HG03039 (cell line): ENCODE measurements at regions not wholly inside any gene's neighbourhood (a gene's known extent, or its start where the extent isn't known, plus 50 kb on each side); places are given as distances from the start of the nearest gene placed in this dataset.
"Not testable (repeated sequence)": the region's sequence is repeated elsewhere in the genome, so short reads cannot be mapped to it uniquely, and the experiment has no call there.

Experiments
- ATAC-seq: cut with Tn5 transposase; IDR thresholded peaks from one replicate; pipeline ENCODE4 v1.9.1; 2021; ENCODE audit warnings: mild to moderate bottlenecking, moderate library complexity; ENCODE audit not compliant: unreplicated experiment

DNA sequence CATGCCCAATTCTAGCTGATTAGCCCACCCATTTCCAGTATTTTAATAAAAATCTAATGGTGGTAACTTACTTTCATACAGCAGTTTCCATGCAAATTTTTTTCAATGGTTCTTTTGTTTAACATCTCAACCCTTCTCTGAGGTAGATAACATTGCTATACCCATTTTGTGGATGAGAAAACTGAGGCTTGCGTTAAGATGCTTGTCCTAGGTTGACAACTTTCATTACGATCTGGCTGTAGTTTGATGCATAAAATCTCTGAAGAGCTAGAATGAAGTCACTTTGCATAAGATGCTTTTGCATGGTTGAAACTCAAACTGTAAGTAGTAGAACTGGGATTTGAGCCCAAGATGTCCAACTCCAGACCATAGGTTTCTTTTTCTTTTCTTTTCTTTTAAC lies 309.5 kb upstream of the PODXL start:
- no peak for ATAC-seq

DNA sequence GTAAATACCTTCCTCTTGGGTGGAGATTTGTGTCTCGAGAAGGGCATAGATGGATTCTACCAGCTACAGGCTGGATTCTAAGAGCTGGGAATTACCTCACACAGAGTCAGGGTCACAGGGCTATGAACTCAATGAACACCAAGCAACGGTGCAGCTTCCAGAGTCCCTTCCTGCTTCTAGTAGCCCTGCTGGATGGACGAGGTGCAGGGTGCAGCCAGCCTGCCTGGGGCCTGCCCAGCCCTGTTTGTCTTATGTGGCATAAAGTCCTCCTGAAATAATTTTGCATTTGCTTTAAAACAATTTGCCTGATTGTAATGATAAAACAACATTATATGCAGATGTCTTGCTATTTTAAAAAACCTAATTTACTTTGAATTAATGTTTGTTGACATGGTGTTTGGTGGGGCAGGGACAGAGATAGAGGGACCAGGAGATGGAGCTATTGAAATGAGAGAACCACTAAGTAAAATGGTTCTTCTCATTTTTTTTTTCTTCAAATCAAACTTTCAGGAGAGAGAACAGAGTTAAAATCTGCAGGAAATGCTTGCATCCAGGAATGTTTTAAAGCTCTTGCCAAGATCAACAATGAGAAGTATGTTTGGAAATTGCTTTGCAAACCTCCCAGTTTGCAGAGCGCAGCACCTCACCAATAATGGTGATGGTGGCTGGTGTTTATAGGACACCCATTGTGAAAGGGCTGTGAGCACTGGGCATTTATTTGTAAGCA lies 305.4 kb upstream of the PODXL start:
- no peak for ATAC-seq

DNA sequence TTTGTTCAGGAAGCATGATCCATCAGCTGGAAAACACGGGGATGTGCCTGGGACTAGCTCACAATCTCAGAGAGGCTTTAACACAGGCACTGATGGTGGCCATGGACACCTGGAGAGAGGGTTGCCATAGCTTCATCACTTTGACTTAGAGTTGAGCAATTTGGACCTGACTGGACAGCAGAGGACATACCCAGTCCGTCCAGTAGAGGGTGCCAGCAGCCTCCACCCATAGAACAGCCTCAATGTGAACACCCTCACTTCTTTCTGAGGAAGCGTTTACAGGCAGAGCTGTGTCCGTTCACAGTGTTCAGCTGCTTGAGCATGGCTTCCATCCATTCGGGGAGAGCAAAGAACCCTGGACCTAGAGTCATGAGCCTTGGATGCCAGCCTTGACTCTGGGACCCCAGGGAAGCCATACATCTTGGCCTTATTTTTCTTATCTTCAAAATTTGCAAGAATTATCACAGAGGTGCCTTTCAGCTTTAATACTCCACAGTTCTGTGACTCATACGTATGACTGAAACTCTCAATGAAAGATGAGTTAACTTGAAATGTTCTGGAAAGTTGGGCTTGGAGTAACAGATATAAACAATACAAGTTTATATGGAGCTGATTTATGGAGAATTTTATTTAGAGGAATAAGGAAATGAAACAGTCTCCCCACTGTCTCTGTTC lies 302.9 kb upstream of the PODXL start:
- no peak for ATAC-seq

DNA sequence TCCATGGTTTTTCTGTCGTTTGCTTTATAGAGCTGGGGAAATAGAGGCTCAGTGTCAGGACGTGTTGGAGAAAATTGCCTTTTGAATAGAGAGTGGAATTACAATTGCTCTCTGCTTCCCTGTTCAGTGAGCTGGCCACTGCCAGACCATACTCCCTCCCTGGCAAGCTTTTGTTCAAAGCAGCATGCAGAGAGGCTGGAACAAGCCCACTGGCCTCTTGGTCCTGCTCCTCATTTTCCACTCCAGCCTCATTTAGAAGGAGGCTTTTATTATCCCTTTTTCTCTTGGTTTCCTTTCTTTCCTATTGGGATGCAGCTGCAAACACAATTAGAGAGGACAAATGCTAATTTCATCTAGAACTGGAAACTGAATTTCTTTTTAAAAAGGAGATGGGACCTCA lies 302.2 kb upstream of the PODXL start:
- ATAC-seq = no peak

DNA sequence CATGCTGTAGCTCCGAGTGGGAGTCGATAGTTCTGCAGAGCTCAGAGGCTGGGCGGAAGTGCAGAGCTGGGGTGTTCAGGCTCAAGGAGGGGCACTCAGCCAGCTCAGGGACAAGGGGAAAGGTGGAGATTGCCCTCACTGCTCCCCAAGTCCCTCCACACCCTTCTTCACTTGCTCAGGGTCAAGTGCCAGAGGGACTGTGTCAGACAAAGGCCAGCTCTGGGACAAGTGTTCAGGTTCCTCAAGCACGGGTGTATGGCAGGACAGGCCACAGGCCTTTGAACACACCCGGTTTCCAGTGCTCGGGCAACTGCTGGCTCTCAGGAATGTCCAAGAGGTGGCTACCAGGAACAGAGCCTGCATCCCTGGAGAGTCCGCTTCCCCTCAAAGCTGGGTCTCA lies 293.0 kb upstream of the PODXL start:
- no peak for ATAC-seq

DNA sequence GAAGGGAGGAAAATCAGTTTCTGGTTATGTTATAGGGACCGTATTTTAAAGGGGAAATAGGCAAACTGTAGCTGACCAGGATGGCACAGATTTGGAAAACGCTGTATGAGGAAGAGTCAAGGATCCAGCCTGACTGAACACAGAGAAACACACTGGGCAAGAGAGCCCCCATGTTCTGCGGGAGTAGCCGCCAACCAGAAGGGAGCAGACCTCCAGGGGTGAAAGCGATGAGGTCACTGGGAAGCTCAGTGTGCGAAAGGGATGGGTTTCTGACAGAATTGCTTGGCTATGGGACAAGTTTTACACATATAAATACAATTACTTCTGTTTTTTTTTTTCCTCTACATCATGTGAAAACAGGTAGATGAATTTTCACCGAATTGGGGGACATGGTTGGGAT lies 291.6 kb upstream of the PODXL start:
- no peak for ATAC-seq

DNA sequence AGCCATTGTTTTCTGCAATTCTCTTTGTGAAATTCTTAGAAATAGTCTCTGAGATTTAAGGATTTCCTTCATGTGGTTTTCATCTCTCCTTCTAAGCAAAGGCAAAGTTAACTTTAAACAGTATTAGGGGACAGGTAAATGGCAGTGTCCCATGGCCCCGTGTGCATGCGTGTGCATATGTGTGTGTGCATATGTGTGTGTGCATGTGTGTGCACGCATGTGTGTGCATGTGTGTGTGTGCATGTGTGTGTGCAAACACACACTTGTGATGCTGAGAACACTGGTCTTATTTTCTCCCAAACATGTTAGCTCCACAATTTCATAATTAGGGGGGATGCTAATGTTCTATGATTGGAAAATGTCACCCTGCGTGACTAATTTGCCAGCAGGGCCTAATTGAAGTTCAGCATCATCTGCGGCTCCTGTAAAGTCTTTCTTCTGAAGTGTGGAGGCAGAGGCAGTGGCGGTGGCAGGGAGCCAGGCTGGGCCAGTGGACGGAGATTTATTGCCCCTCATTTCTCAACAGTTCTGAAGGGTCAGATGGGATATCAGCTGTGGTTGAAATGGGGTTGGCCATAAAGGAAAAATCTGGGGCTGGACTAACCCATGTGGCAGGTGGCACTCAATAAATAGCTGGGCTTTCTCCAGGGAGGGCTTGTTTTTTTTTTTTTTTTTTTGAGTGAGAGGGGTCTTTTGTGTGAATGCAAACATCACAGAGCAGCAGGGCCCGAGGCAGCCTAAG lies 289.3 kb upstream of the PODXL start:
- ATAC-seq = no peak

DNA sequence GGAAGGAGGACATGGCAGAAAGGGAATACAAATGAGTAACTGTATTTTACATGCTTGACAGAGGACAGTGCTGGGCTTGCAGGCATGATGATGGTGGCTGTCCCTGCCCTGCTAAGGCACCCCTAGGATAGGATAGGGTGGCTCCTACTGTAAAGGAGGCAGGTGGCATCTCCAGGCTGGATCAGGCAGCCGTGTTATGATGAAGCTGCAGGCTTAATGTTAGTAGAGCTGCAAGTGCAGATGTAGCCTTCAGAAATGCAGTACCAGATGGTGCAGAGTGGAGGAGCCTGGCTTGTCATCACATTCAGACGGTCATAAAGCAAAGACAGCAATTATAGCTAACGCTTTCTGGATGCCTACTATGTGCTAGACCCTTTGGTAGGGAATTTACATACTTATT lies 287.9 kb upstream of the PODXL start:
- ATAC-seq = no peak

DNA sequence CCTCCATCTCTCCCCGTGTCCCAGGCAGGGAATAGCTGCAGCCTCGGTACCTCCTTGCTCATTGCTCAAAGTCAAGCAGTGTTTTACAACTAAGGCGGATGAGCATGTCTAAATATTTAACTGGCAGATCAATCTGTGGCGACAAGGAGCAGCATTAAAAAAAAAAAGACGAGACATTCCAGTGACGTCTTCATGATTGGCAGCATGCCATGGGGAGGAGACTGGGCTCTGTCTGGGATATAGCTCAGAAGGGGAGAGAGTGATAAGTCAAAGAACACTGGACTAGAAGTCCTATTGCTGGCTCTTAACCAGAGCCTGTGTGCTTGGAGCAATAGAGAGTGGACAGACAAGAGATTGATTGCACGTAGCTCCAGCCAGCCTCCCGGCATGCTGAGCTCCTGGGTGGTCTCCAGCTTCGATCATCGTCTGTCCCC lies 287.5 kb upstream of the PODXL start:
- no peak for ATAC-seq

DNA sequence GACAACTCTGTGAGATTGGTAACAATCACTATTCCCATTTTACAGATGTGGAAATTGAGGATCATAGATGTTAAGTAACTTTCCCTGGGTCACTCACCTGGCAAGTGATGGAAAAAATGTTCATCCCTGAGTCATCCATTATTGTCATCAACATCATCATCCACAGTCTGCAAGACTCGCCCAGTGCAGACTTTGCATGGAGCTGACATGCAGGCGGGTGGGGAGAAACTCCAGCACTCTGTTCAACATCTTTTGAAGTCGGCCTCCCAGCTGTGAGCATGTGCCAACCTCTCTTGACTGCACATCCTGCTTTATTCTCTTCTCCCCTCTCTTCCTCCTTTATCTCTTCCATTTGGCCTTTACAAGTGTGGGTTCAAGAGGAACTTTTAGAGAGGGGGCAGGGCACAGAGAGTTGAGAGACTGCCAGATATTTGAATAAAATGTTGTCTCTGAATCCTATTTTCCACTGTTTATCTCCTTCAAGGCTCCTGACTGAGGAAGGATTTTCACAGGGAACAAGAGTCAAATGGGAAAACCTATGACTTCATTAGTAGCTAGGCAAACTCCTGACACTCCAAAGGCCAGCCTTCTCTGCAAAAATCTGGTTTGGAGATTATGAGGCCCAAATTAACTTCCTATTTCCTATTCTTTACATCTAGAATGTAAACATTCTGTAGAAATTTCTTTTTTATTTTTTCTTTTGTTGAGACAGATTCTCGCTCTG lies 283.7 kb upstream of the PODXL start:
- no peak for ATAC-seq

DNA sequence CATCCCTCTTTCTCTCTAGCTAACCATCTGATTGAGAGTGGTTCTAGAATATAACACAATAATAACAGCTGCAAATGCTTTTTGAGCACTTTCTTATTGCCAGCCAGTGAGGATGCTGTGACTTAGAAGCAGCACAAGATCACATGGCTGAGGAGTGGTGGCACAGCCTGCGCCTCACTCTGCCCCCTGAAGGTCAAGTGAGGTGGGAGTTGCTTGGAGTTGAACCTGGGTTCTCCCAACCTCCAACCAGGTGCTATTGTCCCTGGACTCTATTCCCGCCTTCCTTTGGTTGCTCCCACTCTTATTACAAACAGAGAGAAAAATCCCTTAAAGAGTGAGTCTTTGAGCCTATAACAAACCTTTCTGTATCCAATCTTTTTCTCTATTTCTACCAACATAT lies 280.3 kb upstream of the PODXL start:
- ATAC-seq = no peak

DNA sequence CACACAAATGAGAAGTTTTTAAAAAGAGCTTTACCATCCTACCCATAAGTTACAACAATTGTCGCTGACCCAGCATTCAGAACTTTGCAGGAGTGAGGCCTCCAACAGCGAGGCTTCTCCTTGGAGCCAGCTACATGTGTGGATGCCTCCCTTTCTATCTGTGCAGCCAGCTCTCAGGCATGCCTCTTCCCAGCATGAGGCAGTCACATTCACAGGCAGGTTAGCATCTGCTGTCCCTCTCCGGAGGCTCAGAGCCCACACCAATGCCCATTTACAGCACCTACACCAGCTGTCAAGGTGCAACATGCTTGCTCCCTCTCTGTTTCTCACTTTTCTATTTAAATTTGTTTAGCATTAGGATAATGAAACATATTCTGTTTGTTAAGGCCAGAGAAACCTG lies 278.7 kb upstream of the PODXL start:
- no peak for ATAC-seq

DNA sequence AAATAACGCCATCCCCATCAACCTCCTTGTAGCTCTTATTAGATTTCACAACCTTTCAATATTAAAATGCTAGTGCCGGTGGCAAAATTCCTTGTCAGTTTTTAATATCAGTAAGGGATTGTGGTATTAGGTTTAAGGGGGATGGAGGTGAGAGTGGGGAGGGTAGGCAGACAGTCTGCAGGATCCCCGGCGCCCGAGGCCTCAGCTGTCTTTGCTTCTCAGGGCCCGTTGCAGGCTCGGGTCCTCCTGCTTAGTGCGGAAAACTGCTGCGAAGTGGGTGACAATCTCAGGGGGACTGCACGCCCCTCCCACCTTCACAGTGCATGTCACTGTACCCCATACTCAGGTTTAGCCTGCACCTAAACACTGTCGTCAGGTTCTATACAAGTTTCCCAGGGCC lies 274.3 kb upstream of the PODXL start:
- no peak for ATAC-seq

DNA sequence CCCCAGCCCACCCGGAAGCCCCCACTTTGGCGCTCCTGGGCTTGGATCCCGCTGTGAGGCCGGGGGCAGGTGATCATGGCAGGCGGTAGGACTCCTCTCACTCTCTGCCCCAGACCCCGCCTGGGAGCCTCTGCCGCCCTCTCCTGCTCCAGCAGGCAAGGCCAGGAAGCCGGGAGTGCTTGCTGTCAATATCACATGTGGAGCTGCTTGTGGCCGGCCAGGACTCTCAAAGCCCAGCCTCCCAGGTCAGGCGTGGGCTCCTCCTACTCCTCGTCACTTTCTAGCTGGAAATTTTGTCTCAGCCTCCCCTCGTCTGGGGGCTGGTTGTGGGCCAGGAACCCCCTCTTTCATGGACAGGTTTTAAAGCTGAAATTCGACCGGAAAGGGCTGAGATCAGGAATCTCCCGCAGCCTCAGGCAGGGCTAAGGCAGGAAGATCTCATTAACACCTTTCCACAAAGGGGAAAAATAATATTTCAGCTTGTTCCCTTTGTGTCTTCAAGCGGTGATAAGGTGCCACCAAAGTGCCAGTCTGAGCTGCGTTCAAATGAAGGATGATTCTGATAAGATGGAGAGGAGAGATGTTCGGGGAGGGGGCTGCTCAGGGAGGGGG lies 273.6 kb upstream of the PODXL start:
- ATAC-seq = no peak

DNA sequence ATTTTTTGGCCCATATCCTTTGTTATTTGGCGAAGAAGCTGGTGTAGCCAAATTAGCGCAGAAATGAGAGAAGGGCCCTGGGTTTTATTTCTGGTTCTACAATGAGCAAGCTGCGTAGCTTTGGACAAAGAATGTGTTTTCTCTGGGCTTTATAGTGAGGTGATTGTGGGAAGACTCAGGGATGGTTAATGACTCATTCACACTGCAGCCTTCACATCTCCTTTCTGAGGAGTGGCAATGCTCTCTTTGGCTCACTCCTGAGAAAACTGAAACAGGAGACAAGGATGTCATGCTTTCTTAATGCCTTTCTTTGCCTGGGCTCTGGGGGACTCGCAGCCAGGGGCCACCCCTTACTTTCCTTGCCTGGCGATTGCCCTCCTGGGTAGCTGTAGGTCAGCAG lies 271.0 kb upstream of the PODXL start:
- no peak for ATAC-seq

DNA sequence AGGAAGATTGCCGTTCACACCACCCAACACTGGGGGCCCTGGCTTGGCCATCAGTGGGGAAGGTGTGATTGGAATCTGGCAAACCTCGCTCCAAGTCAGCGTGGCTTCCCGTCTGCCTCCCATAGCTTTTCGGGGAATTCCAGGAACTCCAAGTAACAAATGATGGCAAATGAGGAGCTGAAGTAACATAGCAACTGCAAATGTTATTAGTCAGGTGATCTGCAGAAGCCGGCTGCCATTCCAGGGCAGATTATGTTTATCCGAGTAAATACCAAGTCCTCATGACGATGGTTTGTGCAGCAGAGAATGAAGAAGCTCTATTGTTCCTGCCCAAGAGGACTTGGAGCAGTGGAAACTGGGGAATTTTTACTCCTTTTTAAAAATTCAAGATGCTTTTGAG lies 270.5 kb upstream of the PODXL start:
- no peak for ATAC-seq

DNA sequence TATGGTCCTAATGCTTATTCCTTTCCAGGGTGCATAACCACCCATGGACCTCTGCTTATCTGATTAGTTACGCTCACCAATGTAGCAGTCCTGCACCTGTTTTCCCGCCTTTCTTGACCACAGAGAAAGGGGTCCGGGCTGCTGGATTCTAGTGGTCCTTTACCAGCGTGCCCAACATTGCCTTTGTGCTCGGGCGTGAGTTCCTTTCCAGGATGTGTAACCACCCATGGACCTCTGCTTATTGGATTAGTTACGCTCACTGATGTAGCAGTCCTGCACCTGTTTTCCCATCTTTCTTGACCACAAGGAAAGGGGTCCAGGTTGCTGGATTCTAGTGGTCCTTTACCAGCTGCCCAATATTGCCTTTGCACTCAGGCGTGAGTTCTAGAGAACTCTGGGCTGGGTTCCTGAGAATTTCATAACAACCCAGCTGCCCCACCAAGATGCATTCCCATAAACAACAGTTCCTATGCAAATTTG lies 267.6 kb upstream of the PODXL start:
- not testable (repeated sequence) for ATAC-seq

DNA sequence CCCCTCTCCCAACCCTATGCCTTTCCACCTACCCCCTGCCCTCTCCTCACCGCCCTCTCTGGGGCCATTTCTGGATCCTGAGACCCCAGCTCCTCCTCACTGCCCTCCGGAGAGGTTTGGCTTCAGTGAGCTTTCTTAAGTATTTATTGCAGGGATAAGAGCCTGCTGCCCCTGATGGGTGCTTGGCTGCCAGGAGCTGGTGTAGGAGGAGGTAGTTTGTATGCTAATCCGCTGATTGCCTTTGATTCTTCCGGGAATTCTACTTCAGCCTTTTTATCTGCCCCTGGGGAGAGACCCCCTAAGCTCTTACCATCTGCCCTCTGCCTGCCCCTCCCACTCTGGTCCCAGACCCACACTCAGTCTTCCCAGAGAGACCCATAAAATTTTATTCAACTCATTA lies 263.5 kb upstream of the PODXL start:
- no peak for ATAC-seq

DNA sequence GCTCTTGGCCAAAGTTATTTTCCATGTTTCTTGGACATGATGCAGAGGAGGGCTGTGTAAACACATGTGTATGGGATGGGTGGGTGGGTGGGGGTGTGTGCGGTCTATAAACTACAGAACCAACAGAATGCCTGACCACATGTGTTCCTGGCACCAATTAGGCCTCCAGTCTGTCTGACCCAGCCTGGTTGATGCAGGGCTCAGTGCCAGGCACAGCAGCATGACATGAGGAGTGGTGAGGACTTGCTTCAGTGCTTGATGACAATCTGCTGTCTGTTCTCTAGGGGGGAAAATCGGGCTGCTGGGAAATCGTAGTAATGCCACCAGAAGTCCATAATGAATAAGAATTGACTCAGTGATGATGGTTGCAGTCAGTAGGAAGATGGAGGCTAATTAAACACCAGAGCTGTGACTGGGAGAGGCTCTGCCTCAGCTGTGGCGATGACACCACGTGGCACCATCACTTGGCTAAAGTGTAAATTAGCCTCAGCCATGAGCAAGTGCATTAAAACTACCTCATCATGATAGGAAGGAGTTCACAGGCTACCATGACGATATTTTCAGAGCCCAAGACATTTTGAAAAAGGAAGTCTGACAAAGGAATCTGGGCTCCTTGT lies 260.1 kb upstream of the PODXL start:
- no peak for ATAC-seq

DNA sequence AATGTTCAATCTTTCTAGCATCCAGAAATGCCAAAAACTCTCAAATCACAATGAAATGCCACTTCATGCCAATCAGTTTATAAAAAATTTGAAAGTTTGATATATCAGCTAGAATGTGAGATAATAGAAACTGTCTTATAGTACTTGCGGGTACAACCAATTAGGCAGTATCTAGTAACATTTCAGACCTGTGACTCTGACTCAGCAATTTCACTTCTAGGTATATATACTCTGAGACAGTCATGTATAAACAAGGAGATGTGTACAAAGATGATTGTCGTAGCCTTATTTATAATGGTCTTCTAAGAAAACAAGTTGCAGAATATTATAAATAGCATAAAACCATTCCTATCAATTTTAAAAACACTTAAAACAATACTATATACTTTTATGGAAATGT lies 252.3 kb upstream of the PODXL start:
- ATAC-seq = no peak
